ENCODE measurements at regions not wholly inside any gene's neighbourhood (a gene's known extent, or its start where the extent isn't known, plus 50 kb on each side); places are given as distances from the start of the nearest gene placed in this dataset.

DNA sequence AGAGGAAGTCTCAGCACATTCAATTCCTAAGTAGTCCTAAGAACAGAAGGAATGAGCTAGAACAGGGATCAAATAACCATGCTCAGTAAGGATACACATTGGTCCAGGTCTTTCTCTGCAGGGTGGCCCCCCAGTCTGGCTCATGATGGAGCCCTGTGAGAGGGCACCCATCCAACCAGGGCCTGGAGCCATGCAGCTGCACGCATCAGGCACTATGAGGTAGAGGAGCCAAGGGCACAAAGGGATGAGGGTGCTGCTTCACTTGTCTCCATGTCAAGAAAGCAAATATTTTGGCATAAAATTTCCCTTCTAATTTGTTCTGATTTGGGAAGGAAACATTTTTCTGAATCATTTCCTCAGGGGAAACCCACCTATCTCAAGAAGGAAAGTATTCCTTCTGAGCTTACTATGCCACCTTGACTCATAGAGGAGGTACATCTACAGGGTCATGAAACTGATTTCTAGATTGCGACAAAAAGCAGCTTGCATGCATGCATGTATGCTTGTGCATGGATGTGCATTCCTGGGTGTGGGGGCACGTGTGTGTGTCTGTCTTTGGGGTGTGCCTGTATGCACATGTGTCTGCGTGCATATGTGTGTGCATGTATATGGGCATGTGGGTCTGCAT is 600.3 kb downstream of the MID1IP1 start:
- H3K4me3 Mint-ChIP-seq, result no peak overlapping the region
- no peak for DNase-seq
- intact Hi-C loops (cut with micrococcal nuclease), result no loop called here
- ChIA-PET POLR2A (no interaction called here), CTCF (no interaction called here)
- no peak for ATAC-seq (ENCODE audit: low read depth)
- no peaks in the 10 kb centered on the region for H3K36me3 Mint-ChIP-seq (ENCODE audit: low read depth)
- TF ChIP-seq CTCF (IDR thresholded peaks at IDR 0.05), result no peak
- peaks cover 2% of the 10 kb centered on the region for H3K9me3 Mint-ChIP-seq
- no peaks in the 10 kb centered on the region for H3K4me1 Mint-ChIP-seq
- H3K27me3 Mint-ChIP-seq, result peaks cover 2% of the 10 kb centered on the region
- no peak overlapping the region for H3K27ac Mint-ChIP-seq

DNA sequence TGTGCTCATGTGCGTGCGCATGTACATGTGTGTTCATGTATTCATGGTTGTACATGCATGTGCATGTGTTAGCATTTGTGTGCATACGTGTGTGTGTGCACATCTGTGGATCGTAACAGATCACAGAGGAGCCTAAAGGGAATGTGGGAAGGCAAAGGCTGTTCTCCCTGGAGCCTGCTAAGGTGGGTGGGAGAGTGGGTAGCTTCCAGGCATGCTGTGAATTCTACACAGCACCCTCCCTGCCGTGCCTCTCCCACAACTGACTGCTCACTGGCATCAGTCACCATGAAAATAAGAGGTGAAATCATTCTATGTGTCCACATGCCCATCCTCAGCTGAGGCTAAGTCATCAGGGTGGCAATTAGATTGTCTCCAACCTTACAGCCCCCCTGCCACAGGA is 600.9 kb downstream of the MID1IP1 start:
- Mint-ChIP-seq H3K4me3 (no peak overlapping the region), H3K36me3 (ENCODE audit: low read depth) (no peaks in the 10 kb centered on the region), H3K27ac (no peak overlapping the region), H3K27me3 (peaks cover 2% of the 10 kb centered on the region), H3K9me3 (peaks cover 2% of the 10 kb centered on the region), H3K4me1 (no peaks in the 10 kb centered on the region)
- POLR2A ChIA-PET, result no interaction called here
- CTCF ChIA-PET, result no interaction called here
- TF ChIP-seq CTCF (IDR thresholded peaks at IDR 0.05), result no peak
- ATAC-seq (ENCODE audit: low read depth) (no peak), DNase-seq (no peak)
- intact Hi-C loops (cut with micrococcal nuclease), result no loop called here

DNA sequence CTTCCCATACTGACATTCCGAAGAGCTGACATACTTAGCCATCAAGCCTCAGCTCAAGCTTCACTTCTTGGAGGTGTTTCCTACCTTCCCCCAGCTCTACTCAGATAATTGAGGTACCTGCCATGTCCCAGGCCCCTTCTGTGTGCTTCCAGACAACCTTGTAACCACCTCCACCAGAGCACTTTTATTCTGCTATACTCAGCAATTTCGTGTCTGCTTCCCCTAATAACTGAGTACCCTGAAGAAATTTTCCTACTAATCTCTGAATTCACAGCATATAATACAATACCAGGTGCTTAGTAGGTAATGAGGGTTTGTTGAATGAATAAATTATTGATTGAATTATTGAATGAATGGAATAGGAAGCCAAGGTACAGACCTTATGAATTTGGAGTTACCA is 605.5 kb downstream of the MID1IP1 start:
- H3K36me3 Mint-ChIP-seq (ENCODE audit: low read depth), result no peaks in the 10 kb centered on the region
- no peak for TF ChIP-seq CTCF (IDR thresholded peaks at IDR 0.05)
- H3K4me3 Mint-ChIP-seq, result no peak overlapping the region
- DNase-seq, result no peak
- POLR2A ChIA-PET, result no interaction called here
- CTCF ChIA-PET, result no interaction called here
- no peak for ATAC-seq (ENCODE audit: low read depth)
- H3K4me1 Mint-ChIP-seq, result no peaks in the 10 kb centered on the region
- intact Hi-C loops (cut with micrococcal nuclease), result no loop called here
- H3K27ac Mint-ChIP-seq, result no peak overlapping the region
- H3K27me3 Mint-ChIP-seq, result peaks cover 2% of the 10 kb centered on the region
- no peaks in the 10 kb centered on the region for H3K9me3 Mint-ChIP-seq

GRCh38 chrX:39409246-39409917 is 608.1 kb downstream of the MID1IP1 start:
- no peak for ATAC-seq (ENCODE audit: low read depth)
- no peaks in the 10 kb centered on the region for H3K9me3 Mint-ChIP-seq

More at GRCh38 chrX:39409246-39409917, 608.1 kb downstream of the MID1IP1 start:
- Mint-ChIP-seq H3K27me3 (peaks cover 2% of the 10 kb centered on the region), H3K27ac (no peak overlapping the region), H3K36me3 (ENCODE audit: low read depth) (no peaks in the 10 kb centered on the region), H3K4me3 (no peak overlapping the region), H3K4me1 (no peaks in the 10 kb centered on the region)
- POLR2A ChIA-PET, result no interaction called here
- DNase-seq, result no peak
- TF ChIP-seq CTCF (IDR thresholded peaks at IDR 0.05), result no peak
- CTCF ChIA-PET, result no interaction called here
- intact Hi-C loops (cut with micrococcal nuclease), result no loop called here
